ENCODE measurements at regions not wholly inside any gene's neighbourhood (a gene's known extent, or its start where the extent isn't known, plus 50 kb on each side); places are given as distances from the start of the nearest gene placed in this dataset.

DNA sequence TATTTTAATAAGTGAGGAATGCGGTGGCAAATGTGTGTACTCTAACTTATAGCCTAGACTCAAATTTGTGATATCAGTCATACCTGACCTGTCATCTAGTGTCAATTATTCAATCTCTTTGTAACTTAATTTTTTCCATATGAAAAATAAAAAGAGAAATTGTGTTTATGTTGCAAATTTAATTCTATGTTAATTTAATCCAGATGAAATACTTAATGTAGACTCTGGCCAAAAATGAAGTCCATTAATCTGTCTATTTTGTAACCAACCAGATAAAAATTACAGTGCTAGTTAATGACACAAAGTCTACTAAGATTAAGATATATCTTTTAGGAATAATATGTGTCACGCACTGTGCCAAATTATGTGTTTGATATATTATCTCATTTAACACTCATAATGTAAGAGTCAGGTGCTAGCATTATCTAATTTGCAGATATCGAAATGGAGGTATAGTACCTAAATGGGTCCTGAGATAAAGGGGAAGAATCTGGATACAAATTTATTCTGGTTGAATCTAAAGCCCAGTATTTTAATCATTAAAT, 712.1 kb downstream of the KCTD16 start:
- WGBS, 5 donors, result 84 to 96% (median 91%) methylated on average over 3 of the region's 3 CpGs
- no peak for TF ChIP-seq POLR2A (IDR thresholded peaks at IDR 0.05)
- TF ChIP-seq EP300 (IDR thresholded peaks at IDR 0.05), result no peak
- TF ChIP-seq, protein P1, sequence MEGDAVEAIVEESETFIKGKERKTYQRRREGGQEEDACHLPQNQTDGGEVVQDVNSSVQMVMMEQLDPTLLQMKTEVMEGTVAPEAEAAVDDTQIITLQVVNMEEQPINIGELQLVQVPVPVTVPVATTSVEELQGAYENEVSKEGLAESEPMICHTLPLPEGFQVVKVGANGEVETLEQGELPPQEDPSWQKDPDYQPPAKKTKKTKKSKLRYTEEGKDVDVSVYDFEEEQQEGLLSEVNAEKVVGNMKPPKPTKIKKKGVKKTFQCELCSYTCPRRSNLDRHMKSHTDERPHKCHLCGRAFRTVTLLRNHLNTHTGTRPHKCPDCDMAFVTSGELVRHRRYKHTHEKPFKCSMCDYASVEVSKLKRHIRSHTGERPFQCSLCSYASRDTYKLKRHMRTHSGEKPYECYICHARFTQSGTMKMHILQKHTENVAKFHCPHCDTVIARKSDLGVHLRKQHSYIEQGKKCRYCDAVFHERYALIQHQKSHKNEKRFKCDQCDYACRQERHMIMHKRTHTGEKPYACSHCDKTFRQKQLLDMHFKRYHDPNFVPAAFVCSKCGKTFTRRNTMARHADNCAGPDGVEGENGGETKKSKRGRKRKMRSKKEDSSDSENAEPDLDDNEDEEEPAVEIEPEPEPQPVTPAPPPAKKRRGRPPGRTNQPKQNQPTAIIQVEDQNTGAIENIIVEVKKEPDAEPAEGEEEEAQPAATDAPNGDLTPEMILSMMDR (IDR thresholded peaks at IDR 0.05), result no peak
- TF ChIP-seq POLR2AphosphoS5 (IDR thresholded peaks at IDR 0.05), result no peak
- H3K27me3 ChIP-seq, result no peaks in the 10 kb centered on the region

DNA sequence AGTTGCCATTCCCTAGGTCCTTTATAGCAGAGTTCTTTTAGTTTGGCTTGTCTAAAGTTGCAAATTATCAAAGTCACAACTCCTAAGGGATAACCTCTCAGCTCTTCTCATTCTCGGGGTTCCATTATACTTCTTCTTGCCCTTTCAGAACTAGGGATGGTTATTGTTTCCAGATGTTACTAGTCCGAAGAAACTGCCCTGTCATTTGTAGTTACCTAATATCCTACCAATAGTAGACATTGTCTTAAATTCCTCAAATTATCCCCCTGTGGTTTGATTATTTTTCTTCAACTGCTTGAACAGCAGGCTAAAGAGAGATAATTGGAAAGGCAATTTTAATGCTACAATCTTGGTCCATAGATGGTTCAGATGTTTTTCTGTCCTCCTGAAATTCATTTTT, 709.8 kb downstream of the KCTD16 start:
- Histone ChIP-seq H3K4me1 (no peaks in the 10 kb centered on the region), H3K9me3 (no peaks in the 10 kb centered on the region), H3K27me3 (no peaks in the 10 kb centered on the region), H3K36me3 (no peaks in the 10 kb centered on the region), H3K27ac (no peak overlapping the region), H3K4me3 (no peak overlapping the region)
- TF ChIP-seq EP300 (IDR thresholded peaks at IDR 0.05), result no peak
- TF ChIP-seq POLR2AphosphoS5 (IDR thresholded peaks at IDR 0.05), result no peak
- no peak for TF ChIP-seq POLR2A (IDR thresholded peaks at IDR 0.05)
- TF ChIP-seq, protein P1 (IDR thresholded peaks at IDR 0.05), result no peak
- no peak for DNase-seq
- intact Hi-C loops (cut with DNase I; ENCODE audit: low total_unique reads), result no loop called here
- 73 to 84% (median 79%) methylated on average over 2 of the region's 2 CpGs for WGBS, 5 donors

More for the DNA sequence above, 712.1 kb downstream of the KCTD16 start:
- Histone ChIP-seq H3K36me3 (no peaks in the 10 kb centered on the region), H3K4me1 (no peaks in the 10 kb centered on the region), H3K9me3 (no peaks in the 10 kb centered on the region), H3K27ac (no peak overlapping the region), H3K4me3 (no peak overlapping the region)
- DNase-seq, result no peak
- intact Hi-C loops (cut with DNase I; ENCODE audit: low total_unique reads), result no loop called here

DNA sequence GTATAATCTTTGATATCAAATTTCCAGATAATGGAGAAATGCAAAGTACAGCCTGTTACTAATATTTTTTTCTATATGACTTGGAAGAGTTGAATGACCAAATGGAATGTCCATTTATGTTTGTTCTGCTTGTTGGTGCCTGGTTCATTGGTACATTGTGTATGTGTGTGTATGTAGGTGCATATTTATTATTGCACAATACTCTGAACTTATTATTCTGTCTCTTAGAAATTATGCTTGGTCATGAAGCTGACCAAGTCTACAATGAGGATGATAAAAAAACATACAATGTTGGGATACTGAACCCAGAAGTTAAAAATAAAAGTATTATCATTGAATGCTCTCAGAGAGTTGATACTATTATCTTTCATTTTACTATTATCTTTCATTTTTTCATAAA, 706.3 kb downstream of the KCTD16 start:
- H3K27ac ChIP-seq, result no peak overlapping the region
- intact Hi-C loops (cut with DNase I; ENCODE audit: low total_unique reads), result no loop called here
- no peaks in the 10 kb centered on the region for H3K36me3 ChIP-seq
- H3K27me3 ChIP-seq, result no peaks in the 10 kb centered on the region
- TF ChIP-seq POLR2A (IDR thresholded peaks at IDR 0.05), result no peak
- TF ChIP-seq EP300 (IDR thresholded peaks at IDR 0.05), result no peak
- no peak for TF ChIP-seq POLR2AphosphoS5 (IDR thresholded peaks at IDR 0.05)
- TF ChIP-seq, protein P1 (IDR thresholded peaks at IDR 0.05), result no peak
- H3K4me3 ChIP-seq, result no peak overlapping the region
- H3K4me1 ChIP-seq, result no peaks in the 10 kb centered on the region
- no peak for DNase-seq
- H3K9me3 ChIP-seq, result no peaks in the 10 kb centered on the region

DNA sequence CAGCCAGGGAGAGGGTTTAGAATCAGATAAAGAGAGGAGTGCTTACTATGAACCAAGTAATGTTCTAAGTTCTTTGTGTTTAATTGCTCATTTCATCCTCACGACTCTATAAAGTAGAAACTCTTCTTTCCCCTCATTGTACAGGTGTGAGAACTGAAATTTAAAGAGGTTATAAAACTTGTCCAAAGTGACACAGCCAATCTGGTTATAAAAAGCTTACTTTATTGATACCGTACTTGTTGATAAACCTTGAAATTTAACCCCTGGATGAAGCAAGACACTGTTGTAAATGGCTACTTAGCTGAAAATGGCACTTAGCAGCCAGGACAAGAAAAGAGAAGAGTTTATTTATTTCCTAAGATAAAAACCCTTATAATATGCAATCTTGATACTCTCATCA, 702.4 kb downstream of the KCTD16 start:
- no peaks in the 10 kb centered on the region for H3K27me3 ChIP-seq
- no peak overlapping the region for H3K4me3 ChIP-seq
- no peaks in the 10 kb centered on the region for H3K36me3 ChIP-seq
- WGBS, 5 donors, result 68 to 76% (median 73%) methylated on average over 2 of the region's 2 CpGs
- H3K27ac ChIP-seq, result no peak overlapping the region
- TF ChIP-seq POLR2AphosphoS5 (IDR thresholded peaks at IDR 0.05) (no peak), EP300 (IDR thresholded peaks at IDR 0.05) (no peak), POLR2A (IDR thresholded peaks at IDR 0.05) (no peak)
- TF ChIP-seq, protein P1 (IDR thresholded peaks at IDR 0.05), result no peak
- intact Hi-C loops (cut with DNase I; ENCODE audit: low total_unique reads), result no loop called here
- H3K9me3 ChIP-seq, result no peaks in the 10 kb centered on the region
- no peak for DNase-seq
- H3K4me1 ChIP-seq, result no peaks in the 10 kb centered on the region

Data from stomach (tissue), 8 donors.